C4-2B (cell line): ENCODE measurements at regions not wholly inside any gene's neighbourhood (a gene's known extent, or its start where the extent isn't known, plus 50 kb on each side); places are given as distances from the start of the nearest gene placed in this dataset.

Experiments used
- H3K27ac ChIP-seq: fragments of 450-650 bp; 2 replicates; pipeline ENCODE4 v1.5.1; 2017
- CTCF ChIP-seq: fragments of 450-650 bp; conservative IDR thresholded peaks from 2 replicates; pipeline ENCODE4 v1.5.1; 2017; ENCODE audit warnings: mild to moderate bottlenecking
- ZFX ChIP-seq: fragments of 450-650 bp; IDR thresholded peaks from 2 replicates; pipeline ENCODE4 v1.6.1; 2017

- H3K27ac ChIP-seq, result peak overlapping the region; percentile 96
- TF ChIP-seq CTCF, result 0 out of 2 replicates have a peak, but pooled peaks have one; percentile 2
- TF ChIP-seq ZFX, result no peak
Observed at GRCh38 chr2:64751286-64752260, 97.9 kb upstream of the SERTAD2 start.

- TF ChIP-seq ZFX (no peak), CTCF (no peak)
- no peak overlapping the region for H3K27ac ChIP-seq
Observed at GRCh38 chr2:64753399-64753798, 99.7 kb upstream of the SERTAD2 start.

GRCh38 chr2:64754570-64754969 lies 100.9 kb upstream of the SERTAD2 start:
- no peak for TF ChIP-seq ZFX
- TF ChIP-seq CTCF, result no peak
- H3K27ac ChIP-seq, result no peak overlapping the region

- TF ChIP-seq ZFX (no peak), CTCF (no peak)
- H3K27ac ChIP-seq, result no peak overlapping the region
Observed at GRCh38 chr2:64757126-64757525, 103.4 kb upstream of the SERTAD2 start.

GRCh38 chr2:64760128-64760527 lies 106.4 kb upstream of the SERTAD2 start:
- H3K27ac ChIP-seq, result no peak overlapping the region

GRCh38 chr2:64762301-64762997 lies 108.7 kb upstream of the SERTAD2 start:
- TF ChIP-seq CTCF, result no peak
- TF ChIP-seq ZFX, result no peak
- no peak overlapping the region for H3K27ac ChIP-seq

More at GRCh38 chr2:64760128-64760527, 106.4 kb upstream of the SERTAD2 start:
- no peak for TF ChIP-seq ZFX
- TF ChIP-seq CTCF, result no peak

- TF ChIP-seq ZFX, result no peak
- TF ChIP-seq CTCF, result no peak
Observed at GRCh38 chr2:64763126-64763525, 109.4 kb upstream of the SERTAD2 start.

More at GRCh38 chr2:64763126-64763525, 109.4 kb upstream of the SERTAD2 start:
- H3K27ac ChIP-seq, result no peak overlapping the region
